Small intestine (tissue), 7 donors: ENCODE measurements at regions not wholly inside any gene's neighbourhood (a gene's known extent, or its start where the extent isn't known, plus 50 kb on each side); places are given as distances from the start of the nearest gene placed in this dataset.

Experiments used
- DNase-seq, 2 donors: peaks; one replicate each; pipeline versions ENCODE4 v3.0.0 to v3.0.0-alpha.2; 2013
- FAIRE-seq: peaks from 2 replicates; lab custom pipeline; 2012; peaks lifted over from hg19 to GRCh38; lab: Jason Lieb, UNC
- H3K27ac ChIP-seq, 3 donors: one replicate each; pipeline ENCODE4 v1.5.1; 2013; ENCODE audit warnings: low read length in 2 of 3, mild to moderate bottlenecking in 2 of 3, control low read depth in 1 of 3, inconsistent platforms in 1 of 3, low read depth in 1 of 3, moderate library complexity in 1 of 3
- H3K27me3 ChIP-seq, 3 donors: one replicate each; pipeline ENCODE4 v1.6.1; 2013; ENCODE audit warnings: low read length in 3 of 3, inconsistent platforms in 1 of 3; ENCODE audit not compliant: control insufficient read depth in 3 of 3, insufficient read depth in 3 of 3
- H3K36me3 ChIP-seq, 3 donors: one replicate each; pipeline ENCODE4 v1.6.1; 2013; ENCODE audit warnings: low read length in 3 of 3, inconsistent platforms in 1 of 3, low read depth in 1 of 3, mild to moderate bottlenecking in 1 of 3, moderate library complexity in 1 of 3; ENCODE audit not compliant: control insufficient read depth in 3 of 3, insufficient read depth in 2 of 3
- H3K4me1 ChIP-seq, 3 donors: one replicate each; pipeline ENCODE4 v1.6.1; 2013; ENCODE audit warnings: low read length in 2 of 3, inconsistent platforms in 1 of 3, low read depth in 1 of 3, mild to moderate bottlenecking in 1 of 3, moderate library complexity in 1 of 3; ENCODE audit not compliant: control insufficient read depth in 3 of 3, insufficient read depth in 2 of 3
- H3K4me3 ChIP-seq, 3 donors: one replicate each; pipeline ENCODE4 v1.5.1; 2013; ENCODE audit warnings: low read length in 3 of 3, control low read depth in 1 of 3, inconsistent platforms in 1 of 3, low read depth in 1 of 3, mild to moderate bottlenecking in 1 of 3, moderate library complexity in 1 of 3
- H3K9me3 ChIP-seq, 2 donors: one replicate each; pipeline ENCODE4 v1.6.1; 2013; ENCODE audit warnings: low read depth in 1 of 2, low read length in 1 of 2; ENCODE audit not compliant: control insufficient read depth in 2 of 2, insufficient read depth in 1 of 2
- WGBS, 3 donors: extraction: QIAGEN DNeasy Blood & Tissue Kit; methylation state at CpG; one replicate each; pipeline ENCODE4 v1.1.7; 2013; 5-methylcytosine and 5-hydroxymethylcytosine counted together
- donor health status: healthy with polysubstance abuse.
- donor health status: control.
- donor health status: control.
- donor health status: Bipolar disorder and iron deficiency.
- donor health status: healthy.

DNA sequence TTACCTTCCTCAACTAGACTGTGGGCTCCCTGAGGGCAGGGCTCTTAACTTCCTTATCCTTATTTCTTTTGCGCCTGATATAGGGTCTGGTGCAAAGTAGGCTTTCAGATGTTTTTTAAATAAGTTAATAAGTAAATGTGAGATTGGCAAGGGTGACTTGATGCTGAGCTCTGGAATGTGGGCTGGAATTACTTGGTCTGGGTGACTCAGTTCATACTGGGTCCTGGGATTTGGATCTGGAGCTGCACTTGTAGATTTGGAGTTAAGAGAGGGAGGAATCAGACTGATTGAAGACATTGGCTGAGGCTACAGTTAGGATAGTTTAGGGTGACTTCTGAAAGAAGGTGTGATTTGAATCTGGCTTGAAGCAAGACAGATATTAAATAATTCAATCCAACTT is 190.9 kb downstream of the GIPC2 start:
- FAIRE-seq (no peak), DNase-seq (no peak)
- WGBS, 3 donors: 88 to 97% (median 97%) methylated on average over 1 of the region's 1 CpG
- Histone ChIP-seq H3K27me3 (no peaks in the 10 kb centered on the region), H3K4me1 (peaks cover 0 to 2% (median 0%) of the 10 kb centered on the region in 3 donors), H3K9me3 (no peaks in the 10 kb centered on the region), H3K36me3 (no peaks in the 10 kb centered on the region), H3K4me3 (no peak overlapping the region), H3K27ac (no peak overlapping the region)

DNA sequence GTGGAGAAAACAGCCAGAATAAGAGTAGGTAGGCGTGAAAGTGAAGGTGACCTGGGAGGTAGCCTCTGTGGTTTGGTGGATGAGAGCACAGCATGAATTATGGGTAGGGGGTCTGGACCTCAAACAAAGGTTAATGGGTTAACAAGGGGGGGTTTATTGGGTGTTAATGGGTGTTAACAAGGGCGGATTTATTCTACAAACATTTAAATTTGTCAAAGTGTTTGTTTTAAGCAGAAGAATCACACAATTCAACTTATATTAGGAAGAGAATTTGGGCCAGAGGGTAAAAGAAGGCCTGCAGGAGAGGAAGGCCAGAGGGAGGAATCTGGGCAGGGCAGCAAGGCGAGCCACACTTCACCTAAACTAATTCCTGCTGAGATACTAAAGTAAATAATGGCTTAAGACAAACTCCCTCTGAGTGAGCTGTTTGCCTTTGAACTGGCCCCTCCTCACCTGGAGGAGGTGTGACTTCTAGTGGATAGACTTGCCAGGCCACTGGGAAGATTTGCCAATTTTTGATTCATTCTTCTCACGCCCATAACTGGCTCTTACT is 191.7 kb downstream of the GIPC2 start:
- 29 to 38% (median 32%) methylated on average over 4 of the region's 4 CpGs for WGBS, 3 donors
- Histone ChIP-seq H3K4me3 (no peak overlapping the region), H3K27ac (no peak overlapping the region), H3K9me3 (no peaks in the 10 kb centered on the region), H3K4me1 (peaks cover 0 to 2% (median 0%) of the 10 kb centered on the region in 3 donors), H3K27me3 (no peaks in the 10 kb centered on the region), H3K36me3 (no peaks in the 10 kb centered on the region)
- DNase-seq (peak; percentile 38 to 54), FAIRE-seq (no peak)

DNA sequence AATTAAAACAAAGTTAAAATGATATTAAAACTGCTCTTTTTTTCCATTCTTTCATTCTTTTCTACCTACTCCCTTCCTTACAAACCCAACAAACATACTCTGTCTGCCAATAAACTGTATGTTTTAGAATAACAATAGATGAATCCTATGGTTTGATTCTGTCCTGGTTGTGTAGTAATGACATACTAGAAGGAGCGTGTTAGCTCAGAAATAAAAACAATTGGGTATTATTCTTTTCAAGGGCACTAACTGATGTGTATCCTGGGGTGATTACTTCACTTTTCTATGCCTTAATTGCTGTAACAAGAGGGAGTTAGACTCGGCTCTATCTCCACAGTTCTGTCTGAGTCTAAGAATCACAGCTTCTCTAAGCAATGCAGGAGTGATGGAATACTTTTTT is 194.4 kb downstream of the GIPC2 start:
- FAIRE-seq (no peak), DNase-seq (no peak)
- Histone ChIP-seq H3K27ac (no peak overlapping the region), H3K36me3 (no peaks in the 10 kb centered on the region), H3K4me3 (no peak overlapping the region), H3K27me3 (no peaks in the 10 kb centered on the region), H3K4me1 (peaks cover 0 to 2% (median 0%) of the 10 kb centered on the region in 3 donors), H3K9me3 (no peaks in the 10 kb centered on the region)
- 69 to 79% (median 73%) methylated on average over 2 of the region's 2 CpGs for WGBS, 3 donors

DNA sequence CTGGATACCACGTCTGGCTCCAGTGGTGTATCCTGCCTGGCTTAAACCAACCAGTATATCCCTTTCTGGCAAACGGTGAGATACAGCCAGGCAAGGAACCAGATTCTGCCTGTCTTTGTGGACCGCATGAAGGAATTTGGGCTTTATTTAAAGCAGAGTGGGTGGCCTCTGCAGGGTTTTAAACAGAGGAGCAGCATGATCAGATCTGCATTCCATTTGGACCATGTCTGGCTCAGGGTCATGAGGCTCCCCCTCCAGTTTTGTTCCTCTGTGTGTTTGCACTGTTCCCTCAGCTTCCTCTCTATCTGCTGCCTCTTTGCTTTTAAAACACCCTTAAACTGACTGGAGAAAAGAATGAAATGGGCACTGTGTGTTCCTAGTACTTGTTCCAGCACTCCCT is 195.0 kb downstream of the GIPC2 start:
- WGBS, 3 donors: 39 to 80% (median 71%) methylated on average over 3 of the region's 3 CpGs
- Histone ChIP-seq H3K27ac (no peak overlapping the region), H3K4me3 (no peak overlapping the region), H3K9me3 (no peaks in the 10 kb centered on the region), H3K36me3 (no peaks in the 10 kb centered on the region), H3K4me1 (peaks cover 0 to 2% (median 0%) of the 10 kb centered on the region in 3 donors), H3K27me3 (no peaks in the 10 kb centered on the region)
- FAIRE-seq (no peak), DNase-seq (no peak)

DNA sequence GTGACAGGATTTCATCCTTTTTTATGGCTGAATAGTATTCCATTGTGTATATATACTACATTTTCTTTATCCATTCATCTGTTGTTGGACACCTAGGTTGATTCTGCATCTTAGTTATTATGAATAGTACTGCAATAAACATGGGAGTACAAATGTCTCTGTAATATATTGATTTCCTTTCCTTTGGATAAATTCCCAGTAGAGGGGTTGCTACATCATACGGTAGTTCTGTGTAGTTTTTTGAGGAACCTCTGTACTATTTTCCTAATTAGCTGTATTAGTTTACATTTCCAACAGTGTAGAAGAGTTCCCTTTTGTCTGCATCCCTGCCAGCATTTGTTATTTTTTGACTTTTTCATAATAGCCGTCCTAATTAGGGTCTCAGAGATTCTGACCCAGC is 201.3 kb downstream of the GIPC2 start:
- FAIRE-seq (no peak), DNase-seq (no peak)
- no peaks in the 10 kb centered on the region for H3K36me3 ChIP-seq
- WGBS, 3 donors: 63 to 79% (median 66%) methylated on average over 2 of the region's 2 CpGs
- H3K27me3 ChIP-seq: no peaks in the 10 kb centered on the region
- no peak overlapping the region for H3K4me3 ChIP-seq
- H3K27ac ChIP-seq: no peak overlapping the region
- no peaks in the 10 kb centered on the region for H3K4me1 ChIP-seq
- no peaks in the 10 kb centered on the region for H3K9me3 ChIP-seq

DNA sequence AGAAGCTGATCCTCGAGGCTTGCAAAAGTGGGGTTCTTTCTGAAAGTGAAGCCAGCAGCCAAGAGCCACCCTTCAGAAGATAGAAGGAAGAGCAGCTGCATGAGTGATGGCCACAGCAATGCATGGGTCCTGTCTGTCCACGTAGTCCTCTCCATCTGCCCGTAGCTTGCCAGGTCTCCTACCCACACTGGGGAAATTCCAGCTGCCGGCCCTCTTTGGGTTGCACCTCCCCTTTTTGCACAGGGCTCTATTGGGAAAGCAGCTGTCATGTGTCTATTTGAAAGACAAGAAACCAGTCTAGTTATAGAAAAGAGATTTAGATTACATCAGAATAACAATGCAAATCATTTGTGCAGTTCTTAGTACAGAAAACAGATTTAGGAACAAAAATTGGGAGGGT is 204.4 kb downstream of the GIPC2 start:
- no peaks in the 10 kb centered on the region for H3K36me3 ChIP-seq
- no peaks in the 10 kb centered on the region for H3K4me1 ChIP-seq
- H3K9me3 ChIP-seq: no peaks in the 10 kb centered on the region
- no peaks in the 10 kb centered on the region for H3K27me3 ChIP-seq
- 54 to 85% (median 70%) methylated on average over 4 of the region's 4 CpGs for WGBS, 3 donors
- DNase-seq: no peak
- H3K4me3 ChIP-seq: no peak overlapping the region
- no peak overlapping the region for H3K27ac ChIP-seq
- no peak for FAIRE-seq

DNA sequence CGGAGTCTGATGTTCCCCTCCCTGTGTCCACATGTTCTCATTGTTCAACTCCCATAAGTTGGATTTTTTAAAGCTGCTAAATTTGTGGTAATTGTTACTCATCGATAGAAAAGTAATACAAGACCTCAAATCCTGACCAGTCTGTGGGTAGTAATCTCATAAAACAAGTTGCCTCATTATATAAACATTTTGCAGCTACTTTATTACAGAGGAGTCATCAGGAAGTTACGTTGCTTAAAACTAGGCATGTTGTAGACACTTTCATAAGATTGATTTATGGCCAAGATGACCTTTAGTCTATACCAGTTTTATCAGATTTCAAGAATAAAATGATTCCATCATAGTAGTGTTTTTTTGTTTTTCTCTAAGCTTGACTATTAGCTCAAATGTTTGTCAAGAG is 208.8 kb downstream of the GIPC2 start:
- no peaks in the 10 kb centered on the region for H3K36me3 ChIP-seq
- peaks cover 0 to 9% of the 10 kb centered on the region in 2 donors for H3K9me3 ChIP-seq
- no peaks in the 10 kb centered on the region for H3K27me3 ChIP-seq
- no peak overlapping the region for H3K4me3 ChIP-seq
- no peak overlapping the region for H3K27ac ChIP-seq
- DNase-seq (peak; percentile 20 to 28), FAIRE-seq (no peak)
- 27 to 45% (median 42%) methylated on average over 3 of the region's 3 CpGs for WGBS, 3 donors
- H3K4me1 ChIP-seq: no peaks in the 10 kb centered on the region

DNA sequence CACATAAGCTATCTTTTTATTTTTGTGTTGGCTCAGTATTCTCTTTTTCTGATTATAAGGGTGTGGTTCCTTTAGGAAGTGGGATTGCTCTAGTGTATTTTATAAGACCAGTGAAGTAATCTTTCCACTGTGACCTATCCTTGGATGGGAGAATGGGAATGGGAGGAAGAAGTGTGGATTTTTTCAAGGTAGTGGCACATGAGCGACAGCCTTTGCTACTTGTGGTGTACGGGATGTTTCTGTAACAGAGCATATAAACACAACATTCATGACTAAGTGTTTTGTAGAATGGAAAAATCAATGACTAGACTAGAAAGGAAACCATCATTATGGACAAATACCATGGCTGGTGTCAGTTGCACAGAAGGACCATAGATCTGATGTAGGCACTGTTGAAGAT is 209.6 kb downstream of the GIPC2 start:
- FAIRE-seq (no peak), DNase-seq (no peak)
- Histone ChIP-seq H3K36me3 (no peaks in the 10 kb centered on the region), H3K27ac (no peak overlapping the region), H3K9me3 (peaks cover 0 to 9% of the 10 kb centered on the region in 2 donors), H3K27me3 (no peaks in the 10 kb centered on the region), H3K4me1 (no peaks in the 10 kb centered on the region), H3K4me3 (no peak overlapping the region)
- WGBS, 3 donors: 60 to 92% (median 90%) methylated on average over 2 of the region's 2 CpGs

DNA sequence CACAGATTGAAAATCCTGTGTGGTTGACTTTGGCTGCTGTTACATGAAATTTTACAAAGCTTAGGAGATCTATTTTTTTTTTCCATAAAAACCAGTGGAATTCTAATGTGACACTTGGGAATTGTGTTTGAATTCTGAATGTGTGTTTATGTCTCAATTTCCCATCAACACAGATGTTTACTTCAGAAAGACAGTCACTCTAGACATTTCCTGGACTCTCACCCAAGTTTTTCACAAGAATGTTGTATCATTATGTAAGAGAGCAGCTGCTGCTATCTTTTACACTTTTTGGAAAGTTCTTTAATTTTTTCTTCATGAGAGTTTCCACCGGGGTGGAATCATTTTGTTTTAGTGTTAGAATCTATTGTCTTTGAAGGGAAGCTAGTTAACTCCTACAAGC is 210.1 kb downstream of the GIPC2 start:
- WGBS, 3 donors: 59 to 84% (median 72%) methylated on average over 1 of the region's 1 CpG
- FAIRE-seq: no peak
- no peak overlapping the region for H3K4me3 ChIP-seq
- no peaks in the 10 kb centered on the region for H3K36me3 ChIP-seq
- no peak overlapping the region for H3K27ac ChIP-seq
- H3K27me3 ChIP-seq: no peaks in the 10 kb centered on the region
- H3K4me1 ChIP-seq: no peaks in the 10 kb centered on the region
- peaks cover 0 to 9% of the 10 kb centered on the region in 2 donors for H3K9me3 ChIP-seq
- no peak for DNase-seq
